ENCODE measurements at regions not wholly inside any gene's neighbourhood (a gene's known extent, or its start where the extent isn't known, plus 50 kb on each side); places are given as distances from the start of the nearest gene placed in this dataset.
"Not testable (repeated sequence)": the region's sequence is repeated elsewhere in the genome, so short reads cannot be mapped to it uniquely, and the experiment has no call there.

DNA sequence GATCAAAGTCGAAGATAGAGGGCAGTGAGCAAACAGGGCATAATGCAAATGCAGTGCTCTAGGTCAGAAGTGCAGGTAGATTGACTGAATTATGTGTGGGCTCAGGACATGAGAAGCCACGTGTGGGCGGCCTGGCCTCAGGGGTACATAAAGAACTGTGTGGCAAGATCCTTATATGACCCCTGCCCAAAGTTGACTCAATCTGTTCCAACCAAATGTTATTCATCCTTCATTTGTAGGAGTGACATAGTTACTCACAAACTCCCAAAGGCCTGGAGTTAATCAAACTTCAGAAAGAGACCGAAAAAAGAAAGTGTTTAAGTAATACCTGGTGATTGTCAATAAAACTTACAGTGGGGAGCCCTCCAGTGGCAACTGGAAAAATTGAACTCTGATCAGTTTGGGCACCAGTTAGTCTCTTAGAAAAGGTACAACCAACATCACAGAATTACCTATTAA is 150.4 kb upstream of the FAR2 start:
- no peak for DNase-seq

DNA sequence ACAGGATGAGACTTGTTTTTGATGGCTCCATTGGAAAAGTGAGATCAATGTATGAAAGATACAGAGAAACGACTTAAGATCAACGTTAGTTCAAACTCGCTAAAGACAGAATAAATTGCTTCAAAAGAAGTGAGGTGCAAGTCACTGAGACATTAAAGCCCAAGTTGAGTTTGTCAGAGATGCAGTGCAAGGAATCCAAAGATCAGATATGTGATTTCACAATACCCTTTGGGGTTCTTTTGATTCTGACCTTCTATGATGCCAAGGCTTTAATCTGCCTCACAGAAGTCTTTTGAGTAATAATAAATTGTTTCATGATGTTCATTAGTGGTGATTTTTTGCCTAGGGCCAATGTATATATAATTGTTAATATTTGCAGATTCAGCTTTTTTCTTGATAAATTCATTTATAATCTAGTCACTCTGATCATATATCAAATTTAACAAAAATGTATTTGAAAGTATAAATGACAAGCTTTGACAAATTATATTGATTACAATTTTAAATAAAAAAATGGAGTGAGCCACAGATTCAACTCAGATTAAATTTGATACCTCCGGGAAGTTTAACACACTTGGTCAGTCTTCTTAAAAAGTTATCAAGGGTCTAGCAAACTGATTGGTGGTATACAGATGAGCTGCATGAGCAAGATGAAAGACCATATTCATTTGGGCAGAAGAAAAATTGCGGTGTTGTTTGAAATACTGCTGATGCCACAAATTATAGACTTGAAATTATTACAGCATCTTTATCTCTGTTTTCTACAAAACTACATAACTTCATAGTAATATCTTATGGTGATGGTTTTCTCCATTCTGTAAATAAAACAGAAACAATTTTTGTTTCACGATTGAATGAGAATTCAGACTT is 144.8 kb upstream of the FAR2 start:
- no peak for DNase-seq

DNA sequence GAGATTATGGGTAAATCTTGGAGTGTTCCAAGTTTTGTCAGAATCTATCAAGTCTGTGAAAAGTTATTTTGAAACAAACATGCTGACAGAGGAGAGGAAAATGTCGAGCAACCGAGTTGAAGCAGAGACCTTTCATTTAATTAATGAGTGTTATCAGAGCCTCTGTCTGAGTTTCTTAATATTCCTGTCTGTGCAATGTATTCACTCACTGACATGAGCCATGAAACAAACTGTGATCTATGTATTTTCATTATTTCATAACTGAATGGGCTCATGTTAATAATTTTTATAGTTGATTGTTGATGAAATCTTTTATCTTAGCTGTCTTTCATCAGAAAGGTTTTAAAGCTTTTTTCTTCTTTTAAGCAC is 144.2 kb upstream of the FAR2 start:
- DNase-seq = no peak

DNA sequence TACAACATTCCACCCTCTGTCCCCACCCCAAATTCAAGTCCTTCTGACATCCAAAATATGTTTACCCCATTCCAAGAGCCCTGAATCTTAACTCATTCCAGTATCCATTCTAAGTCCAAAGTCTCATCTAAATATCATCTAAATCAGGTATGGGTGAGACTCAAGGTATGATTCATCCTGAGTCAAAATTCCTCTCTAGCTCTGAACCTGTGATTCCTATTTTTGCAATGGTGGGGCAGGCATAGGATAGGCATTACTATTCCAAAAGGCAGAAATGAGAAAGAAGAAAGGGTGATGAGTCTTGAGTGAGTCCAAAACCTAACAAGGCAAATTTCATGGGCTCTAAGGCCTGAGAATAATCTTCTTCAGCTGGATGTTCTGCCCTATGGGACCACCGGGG is 140.3 kb upstream of the FAR2 start:
- DNase-seq = no peak

DNA sequence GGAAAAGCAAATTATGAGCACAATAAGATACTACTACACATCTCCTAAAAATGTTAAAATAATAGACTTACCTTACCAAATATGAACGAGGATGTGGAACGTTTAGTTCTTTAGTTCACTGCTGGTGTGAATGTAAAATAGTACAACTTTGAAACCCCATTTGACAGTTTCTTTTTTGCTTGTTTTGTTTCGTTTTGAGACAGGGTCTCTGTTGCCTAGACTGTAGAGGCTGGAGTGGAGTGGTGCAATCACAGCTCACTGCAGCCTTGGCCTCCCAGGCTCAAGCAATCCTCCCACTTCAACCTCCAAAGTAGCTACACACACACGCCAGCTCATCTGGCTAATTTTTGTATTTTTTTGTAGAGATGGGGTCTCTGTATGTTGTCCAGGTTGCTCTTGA is 136.4 kb upstream of the FAR2 start:
- DNase-seq = no peak

DNA sequence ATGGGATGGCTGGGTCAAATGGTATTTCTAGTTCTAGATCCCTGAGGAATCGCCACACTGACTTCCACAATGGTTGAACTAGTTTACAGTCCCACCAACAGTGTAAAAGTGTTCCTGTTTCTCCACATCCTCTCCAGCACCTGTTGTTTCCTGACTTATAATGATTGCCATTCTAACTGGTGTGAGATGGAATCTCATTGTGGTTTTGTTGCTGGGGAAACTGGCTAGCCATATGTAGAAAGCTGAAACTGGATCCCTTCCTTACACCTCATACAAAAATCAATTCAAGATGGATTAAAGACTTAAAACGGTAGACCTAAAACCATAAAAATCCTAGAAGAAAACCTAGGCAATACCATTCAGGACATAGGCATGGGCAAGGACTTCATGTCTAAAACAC is 131.5 kb upstream of the FAR2 start:
- DNase-seq = not testable (repeated sequence)

DNA sequence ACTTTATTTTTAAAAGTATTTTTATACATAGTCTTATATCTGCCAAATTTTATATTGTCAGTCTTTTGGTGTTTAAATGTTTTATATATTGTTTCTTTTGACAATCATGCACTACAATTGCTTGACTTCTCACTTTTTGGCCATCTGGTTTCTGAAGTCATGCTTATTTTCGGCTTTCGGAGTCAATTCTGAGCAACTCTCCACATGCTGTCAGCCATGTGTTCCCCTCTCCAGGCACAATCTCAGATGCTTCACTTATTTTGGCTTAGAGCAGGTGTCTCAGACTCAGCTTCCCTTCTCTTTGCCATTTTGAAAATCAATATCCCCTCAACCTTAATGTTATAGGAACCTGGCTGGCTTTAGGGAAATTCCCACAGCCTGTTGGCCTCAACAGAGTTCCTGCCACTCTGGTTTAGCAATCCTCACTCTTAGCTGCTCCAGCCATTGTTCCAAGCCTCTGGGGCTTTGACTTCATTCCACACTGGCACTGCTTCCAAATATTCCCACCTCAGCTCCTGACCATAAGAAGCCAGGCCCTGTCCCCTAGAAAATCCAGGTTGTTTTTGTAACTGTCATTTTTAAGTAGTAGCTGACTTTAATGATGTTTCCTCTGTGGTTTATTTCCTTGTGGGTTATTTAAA is 125.5 kb upstream of the FAR2 start:
- DNase-seq = no peak

DNA sequence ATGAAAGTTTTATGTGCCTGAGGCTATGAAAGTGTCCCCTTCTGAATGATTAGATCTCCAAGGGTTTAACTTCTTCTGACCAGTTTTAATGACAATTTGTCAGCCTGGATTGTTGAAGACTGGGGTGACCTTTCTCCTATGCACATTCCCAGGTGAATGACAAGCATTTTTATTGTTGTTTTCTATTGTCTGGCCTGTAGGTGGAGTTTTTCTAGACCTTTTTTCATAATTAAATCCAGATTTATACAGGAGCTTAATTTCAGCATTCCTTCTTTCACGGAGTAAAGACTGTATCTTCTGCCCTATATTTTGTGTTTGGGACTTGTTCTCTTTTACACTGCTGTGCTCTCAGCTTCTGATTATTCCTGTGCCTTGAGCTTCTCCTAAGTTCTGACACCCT is 125.0 kb upstream of the FAR2 start:
- no peak for DNase-seq

DNA sequence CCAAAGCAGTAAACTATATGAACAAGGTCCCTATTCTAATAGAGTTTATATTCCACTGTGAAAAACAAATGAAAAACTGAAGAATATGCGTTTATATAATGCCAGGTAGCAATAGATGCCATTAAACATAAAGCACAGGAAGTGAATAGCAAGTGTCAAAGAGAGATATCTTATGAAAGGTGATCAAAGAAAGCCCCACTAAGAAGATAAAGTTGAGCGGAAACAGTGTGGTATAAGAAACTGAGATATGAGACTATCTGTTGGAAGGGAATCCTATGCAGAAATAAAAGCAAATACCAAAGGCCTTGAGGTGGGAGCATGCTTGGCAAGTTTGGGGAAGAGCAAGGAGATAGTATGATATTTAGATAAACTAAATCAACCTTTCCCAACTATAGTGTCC is 123.1 kb upstream of the FAR2 start:
- DNase-seq = no peak

DNA sequence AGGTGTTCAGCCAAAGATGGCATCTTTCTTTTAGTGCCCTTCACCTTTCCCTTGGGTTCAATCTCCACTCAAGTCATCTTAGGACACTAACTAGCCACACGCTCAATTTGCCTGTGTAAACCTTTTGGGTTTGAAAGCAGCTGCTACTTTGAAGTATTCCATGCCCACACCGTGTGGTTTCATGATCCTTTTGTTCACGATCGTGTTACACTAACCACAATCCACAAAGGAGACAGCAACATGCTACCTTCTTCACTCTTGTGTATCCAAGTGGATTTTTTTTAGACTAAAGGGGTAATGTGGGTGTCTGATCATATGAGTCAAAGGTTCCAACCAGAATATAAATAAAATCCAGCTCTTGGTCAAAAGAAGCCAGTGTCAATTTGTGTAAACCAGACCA is 122.7 kb upstream of the FAR2 start:
- no peak for DNase-seq

DNA sequence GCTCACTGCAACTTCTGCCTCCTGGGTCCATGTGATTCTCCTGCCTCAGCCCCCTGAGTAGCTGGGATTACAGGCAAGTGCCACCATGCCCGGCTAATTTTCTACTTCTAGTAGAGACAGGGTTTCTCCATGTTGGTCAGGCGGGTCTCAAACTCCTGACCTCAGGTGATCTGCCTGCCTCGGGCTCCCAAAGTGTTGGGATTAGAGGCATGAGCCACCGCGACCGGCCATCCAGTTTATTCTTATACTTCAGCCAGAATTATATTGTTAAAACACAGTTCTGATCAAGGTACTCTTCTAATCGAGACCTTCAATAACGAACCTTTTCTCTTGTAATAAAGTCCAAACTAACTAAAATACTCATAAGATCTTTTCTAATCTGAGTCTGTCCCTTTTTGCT is 119.6 kb upstream of the FAR2 start:
- not testable (repeated sequence) for DNase-seq

DNA sequence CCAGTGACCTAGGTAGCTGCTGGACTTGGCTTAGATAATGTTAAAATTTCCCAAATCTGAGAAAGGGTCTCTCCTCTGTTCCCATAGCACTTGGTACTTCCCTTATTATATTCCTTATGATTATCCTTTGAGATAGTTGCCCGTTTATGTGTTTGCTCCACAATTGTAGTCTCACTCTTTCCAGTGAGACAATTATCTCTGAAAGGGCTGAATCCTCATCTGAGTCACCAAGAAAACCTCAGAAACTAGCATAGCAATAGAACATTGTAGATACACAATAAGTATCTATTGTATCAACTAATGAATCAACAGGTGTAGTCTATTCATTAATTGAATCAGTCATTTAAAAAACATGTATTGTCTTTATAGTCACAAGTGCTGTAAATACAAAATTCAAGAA is 119.1 kb upstream of the FAR2 start:
- no peak for DNase-seq

DNA sequence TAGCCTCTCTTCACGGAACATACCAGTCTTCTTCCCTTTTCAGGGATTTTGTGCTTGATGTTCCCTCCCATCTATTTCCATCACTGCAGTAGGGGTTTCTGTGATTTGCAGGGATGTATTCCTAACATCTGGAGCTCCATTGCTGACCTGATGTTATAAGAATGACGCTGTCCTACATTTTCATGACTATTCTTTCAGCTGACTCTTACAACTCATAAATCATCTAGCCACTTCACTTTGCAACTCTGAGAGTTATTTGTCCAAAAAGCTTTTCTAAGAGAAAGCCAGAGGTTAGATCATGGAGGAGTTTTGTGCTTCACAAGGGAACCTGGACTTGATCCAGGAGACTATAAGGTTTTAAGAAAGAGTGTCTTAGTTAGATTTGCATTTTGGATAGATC is 116.6 kb upstream of the FAR2 start:
- no peak for DNase-seq

DNA sequence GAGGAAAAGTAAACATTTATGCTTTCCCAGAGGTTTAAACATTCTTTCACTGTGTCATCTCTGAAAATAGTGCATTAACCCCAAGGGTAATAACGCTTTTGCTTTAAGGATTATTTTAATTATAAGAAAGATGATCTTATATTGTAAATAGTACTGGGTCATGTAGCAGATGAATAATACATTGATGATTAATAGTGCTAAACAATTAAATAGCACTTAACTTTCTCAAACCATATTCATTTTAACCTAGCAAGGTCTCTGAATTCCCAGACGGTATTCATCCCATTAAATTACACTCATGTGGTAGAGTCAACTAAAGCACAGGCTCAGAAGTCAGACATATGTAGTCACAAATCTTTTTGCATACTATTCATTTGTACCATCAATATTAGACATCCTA is 115.6 kb upstream of the FAR2 start:
- no peak for DNase-seq

DNA sequence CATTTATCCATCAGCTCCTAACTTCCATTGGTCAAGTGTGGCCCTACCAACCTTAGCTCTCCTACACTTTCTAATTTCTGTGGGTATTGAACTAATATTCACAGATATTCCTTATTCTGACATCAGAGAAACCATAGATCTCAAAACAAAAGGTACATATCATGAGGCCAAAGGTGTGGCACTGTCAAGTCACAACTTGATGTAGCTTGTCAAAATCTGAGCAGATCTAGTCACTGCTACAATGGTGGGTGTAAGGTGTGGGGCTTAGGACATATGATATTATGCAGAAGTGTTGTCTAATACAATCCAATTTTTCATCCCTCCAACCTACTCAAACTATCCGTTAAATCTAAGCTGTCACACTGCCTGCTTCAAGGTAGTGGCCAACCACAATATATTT is 114.0 kb upstream of the FAR2 start:
- no peak for DNase-seq

DNA sequence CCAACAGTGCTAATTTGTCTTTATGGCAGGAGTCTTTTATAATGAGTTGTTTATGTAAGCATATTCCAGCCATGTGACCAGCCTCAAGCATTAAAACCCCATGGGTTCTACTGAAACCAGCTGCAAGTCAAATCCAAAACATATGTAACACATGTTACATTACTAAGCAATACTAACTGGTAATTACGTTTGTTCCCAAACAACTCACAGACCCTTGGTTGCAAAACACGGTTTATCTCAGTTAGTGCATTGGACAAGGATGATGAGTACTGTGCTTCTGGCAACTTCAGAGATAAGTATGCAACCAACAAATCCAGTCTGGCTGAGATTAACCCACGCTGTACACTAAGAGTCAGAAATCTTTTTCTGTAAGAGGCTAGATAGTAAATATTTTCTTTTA is 110.1 kb upstream of the FAR2 start:
- DNase-seq = no peak

DNA sequence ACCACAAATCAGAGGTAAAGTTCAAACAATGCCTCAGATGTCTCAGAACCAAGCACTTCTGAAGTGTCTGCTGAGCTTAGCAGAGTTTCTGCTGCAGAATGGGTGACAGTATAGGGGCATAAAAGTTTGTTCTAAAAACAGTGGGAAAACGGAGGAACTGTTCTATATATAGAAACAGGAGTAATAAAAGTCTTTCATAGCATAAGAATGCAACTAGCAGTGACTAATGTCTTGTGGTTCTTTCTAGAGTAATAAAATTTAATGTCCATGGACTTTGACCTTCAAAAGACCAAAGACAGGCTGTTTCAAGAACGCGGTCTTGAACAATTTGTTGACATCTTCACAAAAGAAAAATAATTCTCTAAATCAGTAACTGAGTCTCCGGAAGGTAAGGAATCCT is 107.5 kb upstream of the FAR2 start:
- no peak for DNase-seq

DNA sequence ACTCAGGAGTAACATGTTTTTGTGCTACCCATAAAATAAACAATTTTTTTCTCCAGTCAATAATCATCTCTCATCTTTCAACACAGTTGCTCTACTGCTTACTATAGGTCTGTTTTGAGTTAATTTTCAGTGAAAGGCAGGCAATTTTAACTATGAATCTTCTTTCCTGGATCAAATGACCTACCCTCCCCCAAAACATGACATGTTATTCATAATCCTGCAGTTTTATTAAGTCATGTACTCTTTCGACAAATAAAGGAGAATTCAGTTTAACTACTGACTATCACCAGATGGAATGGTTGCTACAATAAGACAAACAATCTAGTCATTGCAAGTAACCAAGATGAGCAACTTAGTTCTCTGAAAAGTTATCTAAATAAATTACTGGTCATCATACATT is 106.0 kb upstream of the FAR2 start:
- DNase-seq = no peak

DNA sequence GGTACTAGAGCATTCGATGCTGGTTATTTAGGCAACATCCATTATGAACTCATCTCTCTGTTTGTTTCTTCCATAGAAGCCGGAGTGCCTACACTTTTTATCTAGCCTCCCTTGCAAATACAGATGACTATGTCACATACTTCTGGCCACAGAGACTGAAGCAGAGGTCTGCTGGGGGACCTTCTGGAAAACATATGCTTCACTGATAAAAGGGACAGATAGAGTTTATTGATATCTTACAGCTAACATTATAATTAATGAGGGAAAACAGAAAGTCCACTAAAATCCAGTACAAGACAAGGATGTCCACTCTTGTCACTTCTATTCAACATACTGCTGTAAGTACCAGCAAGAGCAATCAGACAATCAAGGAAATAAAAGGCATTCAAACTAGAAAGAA is 104.3 kb upstream of the FAR2 start:
- DNase-seq = no peak

DNA sequence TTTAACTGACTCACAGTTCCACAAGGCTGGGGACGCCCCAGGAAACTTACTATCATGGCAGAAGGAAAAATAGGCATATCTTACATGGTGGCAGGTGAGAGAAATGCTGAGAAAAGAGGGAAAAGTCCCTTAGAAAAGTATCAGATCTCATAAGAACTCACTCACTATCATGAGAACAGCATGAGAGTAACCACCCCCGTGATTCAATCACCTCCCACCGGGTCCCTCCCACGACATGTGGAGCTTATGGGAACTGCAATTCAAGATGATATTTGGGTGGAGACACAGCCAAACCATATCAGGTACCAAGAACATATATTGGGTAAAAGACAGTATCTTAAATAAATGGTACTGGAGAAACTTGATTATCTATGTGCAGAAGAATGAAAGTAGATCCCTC is 100.3 kb upstream of the FAR2 start:
- DNase-seq = no peak

DNA sequence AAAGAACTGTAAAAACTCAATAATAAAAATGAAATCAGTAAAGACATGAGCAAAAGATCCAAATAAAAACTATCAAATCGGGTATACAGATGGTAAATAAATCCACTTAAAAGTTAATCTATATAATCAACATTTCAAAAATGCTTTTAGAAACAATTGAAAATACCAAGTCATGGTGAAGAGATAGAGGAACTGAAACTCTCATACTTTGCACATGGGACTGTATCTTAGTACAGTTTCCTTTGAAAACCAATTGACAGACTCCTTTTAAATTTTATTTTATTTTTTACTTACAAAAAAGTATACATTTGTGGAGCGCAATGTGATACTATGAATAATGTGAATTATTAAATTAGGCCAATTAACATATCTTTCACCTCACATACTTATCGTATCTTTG is 98.6 kb upstream of the FAR2 start:
- no peak for DNase-seq

DNA sequence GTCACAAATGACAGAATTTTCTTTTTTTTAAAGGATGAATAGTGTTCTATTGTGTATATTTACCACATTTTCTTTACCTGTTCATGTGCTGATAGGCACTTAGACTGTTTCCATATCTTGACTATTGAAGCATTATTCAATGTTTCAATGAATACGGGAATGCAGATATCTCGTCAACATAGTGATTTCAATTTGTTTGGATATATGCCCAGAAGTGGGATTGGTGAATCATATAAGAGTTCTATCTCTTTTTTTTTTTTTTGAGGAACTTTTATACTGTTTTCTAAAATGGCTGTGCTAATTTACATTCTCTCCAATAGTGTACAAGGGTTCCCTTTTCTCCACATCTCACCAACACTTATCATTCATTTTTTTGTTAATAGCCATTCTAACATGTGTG is 97.9 kb upstream of the FAR2 start:
- no peak for DNase-seq

DNA sequence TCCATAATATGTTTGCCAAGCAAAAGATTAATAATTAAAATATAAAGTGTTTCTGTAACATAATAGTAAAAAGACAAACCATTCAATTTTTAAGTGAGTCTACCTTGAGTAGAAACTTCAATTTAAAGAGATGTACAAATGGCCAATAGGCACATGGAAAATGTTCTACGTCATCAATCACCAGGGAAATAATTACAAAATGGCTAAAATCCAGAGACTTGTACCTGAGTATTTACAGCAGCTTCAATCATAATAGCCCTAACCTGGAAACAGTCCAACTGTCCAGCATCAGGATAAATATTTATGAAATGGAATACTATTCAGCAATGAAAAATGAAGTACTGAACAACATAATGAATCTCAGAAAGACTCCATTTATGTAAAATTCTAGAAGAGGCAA is 95.5 kb upstream of the FAR2 start:
- no peak for DNase-seq

DNA sequence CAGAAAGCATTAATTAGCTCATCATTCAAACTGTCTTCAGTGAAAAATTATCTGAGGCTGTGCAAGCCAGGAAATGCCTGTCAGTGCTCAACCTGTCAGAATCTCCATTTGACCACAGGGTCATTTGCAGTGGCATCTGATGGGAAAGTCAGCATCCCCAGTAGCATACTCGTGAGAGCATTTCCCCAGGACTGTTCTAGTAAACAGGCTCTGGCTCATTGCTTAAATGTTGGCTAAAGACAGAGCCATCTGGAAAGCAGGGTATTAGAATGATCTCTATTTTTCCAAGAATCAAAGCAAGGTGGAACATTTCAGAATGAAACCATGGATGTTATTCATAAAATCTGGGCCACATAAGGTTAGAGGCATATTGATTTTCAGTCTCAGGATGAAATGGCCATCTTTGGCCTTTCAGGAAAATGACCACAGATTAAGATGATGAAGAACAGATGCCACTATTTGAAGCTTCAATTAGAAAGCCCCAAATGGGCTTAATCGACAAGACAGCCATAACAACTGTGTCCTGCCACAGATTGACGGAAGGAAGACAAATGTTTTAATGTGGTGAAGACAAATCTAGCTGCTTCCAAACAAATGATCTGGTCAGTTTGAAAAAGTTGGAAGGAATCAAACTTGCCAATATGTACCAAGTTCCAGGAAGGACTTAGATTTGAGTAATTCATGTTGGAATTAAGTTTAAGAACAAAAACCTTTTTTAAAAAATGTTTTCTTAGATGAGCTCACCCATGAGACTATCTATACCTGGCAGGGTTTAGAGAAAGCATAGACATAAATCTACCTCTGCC is 94.0 kb upstream of the FAR2 start:
- DNase-seq = no peak
